ENCODE measurements at regions not wholly inside any gene's neighbourhood (a gene's known extent, or its start where the extent isn't known, plus 50 kb on each side); places are given as distances from the start of the nearest gene placed in this dataset.

DNA sequence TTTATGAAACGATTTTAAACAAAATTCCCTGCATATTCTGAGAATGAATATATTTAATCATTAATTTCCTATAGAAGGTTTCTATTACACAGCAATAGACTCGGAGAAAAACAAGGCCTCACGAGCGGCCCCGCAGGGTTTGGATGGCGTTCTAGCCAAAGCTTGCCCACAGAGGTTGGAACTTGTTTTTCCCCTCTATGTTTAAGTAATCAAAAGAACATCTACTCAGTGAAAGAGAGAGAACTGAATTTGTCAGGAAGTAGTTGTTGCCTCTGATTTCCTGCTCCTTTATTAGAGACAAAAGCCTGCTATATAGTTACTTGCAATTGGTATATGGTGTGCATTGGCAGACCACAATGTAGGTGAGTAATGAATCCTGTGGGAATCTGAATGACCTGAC lies 82.1 kb upstream of the HEY2 start:
- TF ChIP-seq, protein P1, sequence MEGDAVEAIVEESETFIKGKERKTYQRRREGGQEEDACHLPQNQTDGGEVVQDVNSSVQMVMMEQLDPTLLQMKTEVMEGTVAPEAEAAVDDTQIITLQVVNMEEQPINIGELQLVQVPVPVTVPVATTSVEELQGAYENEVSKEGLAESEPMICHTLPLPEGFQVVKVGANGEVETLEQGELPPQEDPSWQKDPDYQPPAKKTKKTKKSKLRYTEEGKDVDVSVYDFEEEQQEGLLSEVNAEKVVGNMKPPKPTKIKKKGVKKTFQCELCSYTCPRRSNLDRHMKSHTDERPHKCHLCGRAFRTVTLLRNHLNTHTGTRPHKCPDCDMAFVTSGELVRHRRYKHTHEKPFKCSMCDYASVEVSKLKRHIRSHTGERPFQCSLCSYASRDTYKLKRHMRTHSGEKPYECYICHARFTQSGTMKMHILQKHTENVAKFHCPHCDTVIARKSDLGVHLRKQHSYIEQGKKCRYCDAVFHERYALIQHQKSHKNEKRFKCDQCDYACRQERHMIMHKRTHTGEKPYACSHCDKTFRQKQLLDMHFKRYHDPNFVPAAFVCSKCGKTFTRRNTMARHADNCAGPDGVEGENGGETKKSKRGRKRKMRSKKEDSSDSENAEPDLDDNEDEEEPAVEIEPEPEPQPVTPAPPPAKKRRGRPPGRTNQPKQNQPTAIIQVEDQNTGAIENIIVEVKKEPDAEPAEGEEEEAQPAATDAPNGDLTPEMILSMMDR (IDR thresholded peaks at IDR 0.05 in 4 of 5, conservative IDR thresholded peaks at IDR 0.05 in 1 of 5): no peak
- no peak for TF ChIP-seq POLR2A (IDR thresholded peaks at IDR 0.05)
